Endodermal cell (in vitro differentiated cells): ENCODE measurements at regions not wholly inside any gene's neighbourhood (a gene's known extent, or its start where the extent isn't known, plus 50 kb on each side); places are given as distances from the start of the nearest gene placed in this dataset.

ENCODE experiments used
- DNase-seq: peaks from one replicate; pipeline ENCODE4 v3.0.0-alpha.2; 2017
- H3K27ac ChIP-seq: 2 replicates; pipeline ENCODE4 v1.5.1; 2013; ENCODE audit warnings: mild to moderate bottlenecking, low read depth, low read length, moderate library complexity
- H3K27me3 ChIP-seq: 2 replicates; pipeline ENCODE4 v1.6.1; 2013; ENCODE audit warnings: mild to moderate bottlenecking, low read length, moderate library complexity; ENCODE audit not compliant: insufficient read depth, control insufficient read depth, poor library complexity, severe bottlenecking
- H3K36me3 ChIP-seq: 2 replicates; pipeline ENCODE4 v1.7.0; 2013; ENCODE audit warnings: mild to moderate bottlenecking, low read length, moderate library complexity; ENCODE audit not compliant: control insufficient read depth, insufficient read depth
- H3K4me1 ChIP-seq: one replicate; pipeline ENCODE4 v1.7.0; 2013; ENCODE audit warnings: low read length; ENCODE audit not compliant: control insufficient read depth, insufficient read depth
- H3K4me3 ChIP-seq: 2 replicates; pipeline ENCODE4 v1.5.1; 2013; ENCODE audit warnings: mild to moderate bottlenecking, low read length, moderate library complexity
- H3K9ac ChIP-seq: 2 replicates; pipeline ENCODE4 v1.6.1; 2013; ENCODE audit warnings: mild to moderate bottlenecking, low read length, moderate library complexity; ENCODE audit not compliant: poor library complexity, severe bottlenecking; ENCODE audit errors: extremely low read depth
- H3K9me3 ChIP-seq: 2 replicates; pipeline ENCODE4 v1.6.1; 2013; ENCODE audit warnings: mild to moderate bottlenecking, low read length, moderate library complexity; ENCODE audit not compliant: control insufficient read depth
- H3K27ac Mint-ChIP-seq: 2 replicates; pipeline ENCODE4 v1.8.0; 2020; ENCODE audit warnings: mixed read lengths
- H3K27me3 Mint-ChIP-seq: 2 replicates; pipeline ENCODE4 v1.8.0; 2021; ENCODE audit warnings: mild to moderate bottlenecking, mixed read lengths; ENCODE audit not compliant: insufficient read depth
- H3K36me3 Mint-ChIP-seq: 2 replicates; pipeline ENCODE4 v1.8.0; 2020; ENCODE audit warnings: low read depth, mixed read lengths
- H3K4me1 Mint-ChIP-seq: 2 replicates; pipeline ENCODE4 v1.8.0; 2020; ENCODE audit warnings: mixed read lengths
- H3K4me3 Mint-ChIP-seq: 2 replicates; pipeline ENCODE4 v1.8.0; 2020; ENCODE audit warnings: mild to moderate bottlenecking, moderate library complexity, mixed read lengths
- H3K9me3 Mint-ChIP-seq: 2 replicates; pipeline ENCODE4 v1.8.0; 2020; ENCODE audit warnings: mild to moderate bottlenecking, mixed read lengths
- CTCF ChIP-seq: fragments of 200-600 bp; sonication (generic); conservative IDR thresholded peaks from 2 replicates; pipeline ENCODE4 v1.5.0; 2021; ENCODE audit warnings: antibody characterized with exemption, mild to moderate bottlenecking
- whole genome bisulfite sequencing, 2 experiments: methylation state at CpG; one replicate each; pipeline versions ENCODE4 v1.1.5 to v1.1.7; 2013; ENCODE audit warnings: missing lambda C conversion rate in 2 of 2, mixed read lengths in 1 of 2; ENCODE audit not compliant: insufficient coverage in 1 of 2, insufficient read length in 1 of 2; 5-methylcytosine and 5-hydroxymethylcytosine counted together

DNA sequence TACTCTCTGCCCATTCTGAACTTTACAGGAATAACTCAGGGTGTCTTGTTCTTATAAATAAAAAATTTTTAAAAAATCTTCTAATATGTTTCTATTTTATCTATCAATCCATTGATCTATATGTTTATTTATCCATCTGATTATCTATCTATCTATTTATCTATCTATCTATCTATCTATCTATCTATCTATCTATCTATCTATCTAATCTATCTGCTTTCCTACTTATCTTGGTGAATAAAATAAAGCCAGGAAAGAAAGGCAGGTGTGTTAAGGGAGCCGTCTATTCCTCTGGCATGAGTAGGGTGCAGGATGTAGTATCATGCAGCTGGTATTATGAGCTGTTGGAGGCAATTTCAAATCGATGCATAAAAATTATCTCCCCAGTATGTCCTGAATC is 153.0 kb downstream of the FOXA2 start:
- Mint-ChIP-seq H3K36me3 (no peaks in the 10 kb centered on the region), H3K4me3 (no peak overlapping the region), H3K27ac (no peak overlapping the region), H3K4me1 (peaks cover 43% of the 10 kb centered on the region), H3K27me3 (peaks cover 44% of the 10 kb centered on the region), H3K9me3 (peaks cover 29% of the 10 kb centered on the region)
- Histone ChIP-seq H3K36me3 (no peaks in the 10 kb centered on the region), H3K27ac (no peak overlapping the region), H3K9ac (no peak overlapping the region), H3K4me3 (no peak overlapping the region), H3K27me3 (no peaks in the 10 kb centered on the region), H3K4me1 (peaks cover 23% of the 10 kb centered on the region), H3K9me3 (peaks cover 38% of the 10 kb centered on the region)
- 80% methylated on average over 2 of the region's 2 CpGs; no CpG with 5 or more reads in 1 of the 2 experiments for WGBS, 2 experiments
- no peak for TF ChIP-seq CTCF
- DNase-seq: no peak

GRCh38 chr20:22430746-22431168 is 153.6 kb downstream of the FOXA2 start:
- no peak for TF ChIP-seq CTCF
- peaks cover 48% of the 10 kb centered on the region for H3K4me1 Mint-ChIP-seq
- H3K9me3 Mint-ChIP-seq: peaks cover 29% of the 10 kb centered on the region
- Histone ChIP-seq H3K4me3 (no peak overlapping the region), H3K9me3 (peaks cover 38% of the 10 kb centered on the region), H3K27ac (no peak overlapping the region), H3K4me1 (peaks cover 23% of the 10 kb centered on the region), H3K27me3 (no peaks in the 10 kb centered on the region), H3K36me3 (no peaks in the 10 kb centered on the region), H3K9ac (no peak overlapping the region)
- no peaks in the 10 kb centered on the region for H3K36me3 Mint-ChIP-seq
- H3K27ac Mint-ChIP-seq: peak overlapping the region; percentile 45
- WGBS, 2 experiments: 47 to 49% methylated on average over 10 to 11 of the region's 11 CpGs
- no peak for DNase-seq
- H3K4me3 Mint-ChIP-seq: no peak overlapping the region
- peaks cover 44% of the 10 kb centered on the region for H3K27me3 Mint-ChIP-seq

DNA sequence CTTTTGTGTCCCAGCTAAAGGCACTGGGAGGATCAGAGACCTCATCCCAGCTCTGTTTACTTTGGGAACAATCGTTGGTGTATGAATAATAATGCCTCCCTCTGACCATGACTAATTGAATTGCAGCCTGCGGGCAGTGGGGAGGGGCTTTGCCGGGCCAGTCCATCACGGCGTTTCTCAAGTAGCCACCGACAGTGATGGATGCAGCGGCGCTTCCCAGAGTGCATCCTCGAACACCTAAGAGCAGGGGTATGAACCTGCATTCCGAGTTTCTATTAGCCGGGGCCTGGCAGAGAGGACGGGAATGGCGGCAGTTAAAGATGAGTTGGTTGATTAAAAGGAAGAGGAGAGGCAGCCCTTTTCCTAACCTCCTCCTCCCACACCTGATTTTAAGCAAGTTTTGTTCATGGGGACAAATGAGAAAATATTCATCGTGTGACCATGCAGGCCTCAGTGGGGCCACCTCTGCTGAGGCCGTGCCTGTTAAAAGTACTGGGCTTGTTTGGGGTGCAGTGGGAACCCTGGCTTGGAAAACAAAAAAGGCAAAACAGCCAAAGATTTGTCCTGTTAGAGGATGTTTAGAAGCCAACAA is 154.1 kb downstream of the FOXA2 start:
- Mint-ChIP-seq H3K4me3 (peak overlapping the region; percentile 14), H3K4me1 (peaks cover 54% of the 10 kb centered on the region), H3K27ac (peak overlapping the region; percentile 45), H3K36me3 (no peaks in the 10 kb centered on the region), H3K9me3 (peaks cover 29% of the 10 kb centered on the region), H3K27me3 (peaks cover 41% of the 10 kb centered on the region)
- DNase-seq: peak; percentile 88
- no peaks in the 10 kb centered on the region for H3K36me3 ChIP-seq
- H3K4me1 ChIP-seq: peaks cover 25% of the 10 kb centered on the region
- no peak overlapping the region for H3K9ac ChIP-seq
- H3K9me3 ChIP-seq: peaks cover 38% of the 10 kb centered on the region
- peak overlapping the region; percentile 47 for H3K27ac ChIP-seq
- H3K4me3 ChIP-seq: peak overlapping the region; percentile 22
- no peak for TF ChIP-seq CTCF
- no peaks in the 10 kb centered on the region for H3K27me3 ChIP-seq
- 18 to 24% methylated on average over 11 to 13 of the region's 15 CpGs for WGBS, 2 experiments
